GDM1 (cell line): ENCODE measurements at regions not wholly inside any gene's neighbourhood (a gene's known extent, or its start where the extent isn't known, plus 50 kb on each side); places are given as distances from the start of the nearest gene placed in this dataset.

Source experiments
- DNase-seq: peaks from one replicate; lab custom pipeline; 2025; lab: John Stamatoyannopoulos, UW

GRCh38 chr2:147792966-147793617 lies 51.7 kb upstream of the ACVR2A start:
- DNase-seq: no peak

- no peak for DNase-seq
Observed at GRCh38 chr2:147790580-147790979, 54.2 kb upstream of the ACVR2A start.

- DNase-seq: no peak
Observed at GRCh38 chr2:147789720-147790119, 55.1 kb upstream of the ACVR2A start.

GRCh38 chr2:147789287-147789686 lies 55.5 kb upstream of the ACVR2A start:
- no peak for DNase-seq

- no peak for DNase-seq
Observed at GRCh38 chr2:147782141-147782930, 62.5 kb upstream of the ACVR2A start.

GRCh38 chr2:147779440-147779839 lies 65.4 kb upstream of the ACVR2A start:
- no peak for DNase-seq

GRCh38 chr2:147777394-147777793 lies 67.4 kb upstream of the ACVR2A start:
- no peak for DNase-seq

- DNase-seq: no peak
Observed at GRCh38 chr2:147774805-147775204, 70.0 kb upstream of the ACVR2A start.

- no peak for DNase-seq
Observed at GRCh38 chr2:147773479-147773878, 71.3 kb upstream of the ACVR2A start.

GRCh38 chr2:147772781-147773180 lies 72.0 kb upstream of the ACVR2A start:
- no peak for DNase-seq

- no peak for DNase-seq
Observed at GRCh38 chr2:147763861-147764260, 81.0 kb upstream of the ACVR2A start.

- DNase-seq: no peak
Observed at GRCh38 chr2:147760984-147761383, 83.8 kb upstream of the ACVR2A start.

GRCh38 chr2:147759536-147759935 lies 85.3 kb upstream of the ACVR2A start:
- no peak for DNase-seq

- no peak for DNase-seq
Observed at GRCh38 chr2:147758821-147759220, 86.0 kb upstream of the ACVR2A start.

GRCh38 chr2:147756069-147756468 lies 88.8 kb upstream of the ACVR2A start:
- DNase-seq: no peak

GRCh38 chr2:147740211-147740927 lies 104.5 kb upstream of the ACVR2A start:
- DNase-seq: no peak

- no peak for DNase-seq
Observed at GRCh38 chr2:147739508-147739907, 105.3 kb upstream of the ACVR2A start.

- no peak for DNase-seq
Observed at GRCh38 chr2:147718831-147719230, 126.0 kb upstream of the ACVR2A start.

- DNase-seq: no peak
Observed at GRCh38 chr2:147716906-147717305, 127.9 kb upstream of the ACVR2A start.

- no peak for DNase-seq
Observed at GRCh38 chr2:147715807-147716206, 129.0 kb upstream of the ACVR2A start.

- DNase-seq: no peak
Observed at GRCh38 chr2:147714582-147714981, 130.2 kb upstream of the ACVR2A start.

GRCh38 chr2:147713349-147713748 lies 131.5 kb upstream of the ACVR2A start:
- DNase-seq: no peak

- no peak for DNase-seq
Observed at GRCh38 chr2:147712051-147712450, 132.8 kb upstream of the ACVR2A start.
